Caco-2 (cell line): ENCODE measurements at regions not wholly inside any gene's neighbourhood (a gene's known extent, or its start where the extent isn't known, plus 50 kb on each side); places are given as distances from the start of the nearest gene placed in this dataset.

Source experiments
- BruUV-seq: library from RNA; stranded (reverse); fragments of 400-500 nt; replicated peaks from 2 replicates; lab custom pipeline; 2021; lab: Mats Ljungman, UMichigan
- CTCF ChIA-PET: fragments of 300-600 bp; sonication (Branson Sonifier 250); formaldehyde crosslinking; loops from one replicate; lab custom pipeline; 2022; ENCODE audit warnings: antibody characterized with exemption; lab: Charles Lee
- POLR2A ChIA-PET: fragments of 300-600 bp; sonication (Branson Sonifier 250); formaldehyde crosslinking; loops from one replicate; lab custom pipeline; 2022; ENCODE audit warnings: antibody characterized with exemption; lab: Charles Lee
- DNase-seq, 2 experiments: peaks; one replicate each; pipeline versions ENCODE4 v3.0.0 to v3.0.0-alpha.2; 2020 to 2022
- H3K27me3 ChIP-seq: replicated peaks from 2 replicates; pipeline ENCODE4 v1.6.0; 2011; ENCODE audit warnings: low read length; ENCODE audit not compliant: control insufficient read depth, insufficient read depth
- H3K36me3 ChIP-seq: 2 replicates; pipeline ENCODE4 v1.5.1; 2011; ENCODE audit warnings: low read length; ENCODE audit not compliant: control insufficient read depth, insufficient read depth
- H3K4me1 ChIP-seq: fragments of 250-450 bp; sonication (Bioruptor Pico); 2 replicates; pipeline ENCODE4 v1.5.1; 2020; ENCODE audit warnings: mild to moderate bottlenecking
- H3K4me3 ChIP-seq: 2 replicates; pipeline ENCODE4 v1.5.1; 2011; ENCODE audit warnings: low read depth, mild to moderate bottlenecking, control low read depth, low read length
- H3K9me3 ChIP-seq: fragments of 250-450 bp; sonication (Bioruptor Pico); 2 replicates; pipeline ENCODE4 v1.5.1; 2020; ENCODE audit warnings: mild to moderate bottlenecking, moderate library complexity
- H3K27ac Mint-ChIP-seq: one replicate; pipeline ENCODE4 v1.8.0; 2022; ENCODE audit warnings: mixed read lengths; ENCODE audit not compliant: unreplicated experiment
- H3K27me3 Mint-ChIP-seq: one replicate; pipeline ENCODE4 v1.8.0; 2022; ENCODE audit warnings: mixed read lengths; ENCODE audit not compliant: insufficient read depth, unreplicated experiment
- H3K36me3 Mint-ChIP-seq: one replicate; pipeline ENCODE4 v1.8.0; 2022; ENCODE audit warnings: mild to moderate bottlenecking, mixed read lengths; ENCODE audit not compliant: insufficient read depth, unreplicated experiment
- H3K4me1 Mint-ChIP-seq: one replicate; pipeline ENCODE4 v1.8.0; 2022; ENCODE audit warnings: low read depth, mixed read lengths; ENCODE audit not compliant: unreplicated experiment
- H3K4me3 Mint-ChIP-seq: one replicate; pipeline ENCODE4 v1.8.0; 2022; ENCODE audit warnings: mild to moderate bottlenecking, moderate library complexity, mixed read lengths; ENCODE audit not compliant: unreplicated experiment
- H3K9me3 Mint-ChIP-seq: one replicate; pipeline ENCODE4 v1.8.0; 2022; ENCODE audit warnings: mixed read lengths; ENCODE audit not compliant: unreplicated experiment
- intact Hi-C: fragments of 100-400 bp; cut with micrococcal nuclease; formaldehyde crosslinking; loops from one replicate; pipeline ENCODE4 v1.10.0; 2022; ENCODE audit not compliant: unreplicated experiment
- TF ChIP-seq, protein P1 (sequence below), 2 experiments: fragments of 200-600 bp in 1 of 2; IDR thresholded peaks; 1 replicate in 1 of 2; 2 replicates in 1 of 2; pipeline versions ENCODE4 v1.5.1 to v1.8.0; 2011 to 2022; ENCODE audit warnings: antibody characterized with exemption in 1 of 2, control low read depth in 1 of 2, inconsistent platforms in 1 of 2, low read depth in 1 of 2, low read length in 1 of 2, mild to moderate bottlenecking in 1 of 2, moderate library complexity in 1 of 2; ENCODE audit not compliant: insufficient read depth in 1 of 2, severe bottlenecking in 1 of 2, unreplicated experiment in 1 of 2

DNA sequence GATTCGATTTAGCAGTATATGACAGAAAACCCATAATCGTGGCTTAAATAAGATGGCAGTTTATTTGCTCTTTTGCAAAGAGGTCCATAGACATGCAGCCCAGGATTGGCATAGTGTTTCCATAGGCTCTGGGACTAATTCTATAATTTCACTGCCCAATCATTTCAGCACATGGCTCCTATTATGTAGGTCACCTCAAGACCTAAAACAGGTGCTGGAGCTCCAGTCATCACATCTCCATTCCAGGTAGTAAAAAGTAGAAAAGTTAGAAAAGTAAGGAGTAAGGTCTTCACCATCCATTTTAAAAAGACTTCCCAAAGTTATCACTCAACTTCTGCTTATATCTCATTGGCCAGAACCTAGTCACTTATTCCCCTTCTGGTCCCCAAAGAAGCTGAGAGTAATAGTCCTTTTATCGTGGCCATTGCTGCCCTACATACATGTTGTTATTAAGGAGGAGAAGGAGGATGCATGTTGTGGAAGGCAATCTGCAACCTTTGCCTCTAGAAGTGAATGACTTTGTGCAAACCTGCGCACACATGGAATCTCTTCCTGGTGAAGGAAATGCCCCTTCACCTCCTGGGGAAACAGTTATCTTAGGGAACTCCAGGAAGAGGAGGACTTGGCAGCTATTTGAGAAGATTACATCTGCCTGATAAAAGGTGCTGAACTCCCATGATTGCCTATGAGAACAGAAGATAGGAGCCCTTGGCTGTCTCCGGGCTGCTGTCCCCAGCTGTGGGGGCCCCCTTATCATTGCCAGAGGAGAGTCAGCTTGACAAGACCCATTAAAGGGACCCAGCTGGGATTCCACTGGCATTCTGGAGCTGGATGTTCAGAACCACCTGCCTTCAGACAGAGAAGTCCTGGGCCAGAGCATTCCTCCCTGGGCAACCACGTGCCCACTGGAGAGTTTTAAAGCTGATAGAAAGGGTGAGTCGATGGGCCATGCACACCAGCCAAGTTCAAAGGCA lies 330.6 kb upstream of the ZMIZ1 start:
- no peak overlapping the region for H3K4me3 ChIP-seq
- no peak for DNase-seq
- POLR2A ChIA-PET = no interaction called here

GRCh38 chr10:78738861-78739260 lies 329.9 kb upstream of the ZMIZ1 start:
- Histone ChIP-seq H3K9me3 (no peaks in the 10 kb centered on the region), H3K27me3 (no peaks in the 10 kb centered on the region), H3K4me1 (peaks cover 14% of the 10 kb centered on the region), H3K4me3 (no peak overlapping the region), H3K36me3 (no peaks in the 10 kb centered on the region)
- intact Hi-C loops = no loop called here
- CTCF ChIA-PET = no interaction called here
- Mint-ChIP-seq H3K4me3 (no peak overlapping the region), H3K4me1 (peaks cover 14% of the 10 kb centered on the region), H3K27me3 (no peaks in the 10 kb centered on the region), H3K9me3 (no peaks in the 10 kb centered on the region), H3K36me3 (no peaks in the 10 kb centered on the region), H3K27ac (no peak overlapping the region)
- POLR2A ChIA-PET = no interaction called here
- no peak for DNase-seq
- BruUV-seq = no TSS peak
- TF ChIP-seq, protein P1, sequence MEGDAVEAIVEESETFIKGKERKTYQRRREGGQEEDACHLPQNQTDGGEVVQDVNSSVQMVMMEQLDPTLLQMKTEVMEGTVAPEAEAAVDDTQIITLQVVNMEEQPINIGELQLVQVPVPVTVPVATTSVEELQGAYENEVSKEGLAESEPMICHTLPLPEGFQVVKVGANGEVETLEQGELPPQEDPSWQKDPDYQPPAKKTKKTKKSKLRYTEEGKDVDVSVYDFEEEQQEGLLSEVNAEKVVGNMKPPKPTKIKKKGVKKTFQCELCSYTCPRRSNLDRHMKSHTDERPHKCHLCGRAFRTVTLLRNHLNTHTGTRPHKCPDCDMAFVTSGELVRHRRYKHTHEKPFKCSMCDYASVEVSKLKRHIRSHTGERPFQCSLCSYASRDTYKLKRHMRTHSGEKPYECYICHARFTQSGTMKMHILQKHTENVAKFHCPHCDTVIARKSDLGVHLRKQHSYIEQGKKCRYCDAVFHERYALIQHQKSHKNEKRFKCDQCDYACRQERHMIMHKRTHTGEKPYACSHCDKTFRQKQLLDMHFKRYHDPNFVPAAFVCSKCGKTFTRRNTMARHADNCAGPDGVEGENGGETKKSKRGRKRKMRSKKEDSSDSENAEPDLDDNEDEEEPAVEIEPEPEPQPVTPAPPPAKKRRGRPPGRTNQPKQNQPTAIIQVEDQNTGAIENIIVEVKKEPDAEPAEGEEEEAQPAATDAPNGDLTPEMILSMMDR (IDR thresholded peaks at IDR 0.05; ENCODE audit: insufficient read depth in 1 of 2, low read depth in 1 of 2, low read length in 1 of 2, severe bottlenecking in 1 of 2, unreplicated experiment in 1 of 2) = no peak

More for the DNA sequence above, 330.6 kb upstream of the ZMIZ1 start:
- Mint-ChIP-seq H3K27ac (no peak overlapping the region), H3K4me1 (peaks cover 14% of the 10 kb centered on the region), H3K4me3 (no peak overlapping the region), H3K27me3 (no peaks in the 10 kb centered on the region), H3K9me3 (no peaks in the 10 kb centered on the region), H3K36me3 (no peaks in the 10 kb centered on the region)
- BruUV-seq = no TSS peak
- Histone ChIP-seq H3K36me3 (no peaks in the 10 kb centered on the region), H3K4me1 (peaks cover 16% of the 10 kb centered on the region), H3K27me3 (no peaks in the 10 kb centered on the region), H3K9me3 (no peaks in the 10 kb centered on the region)
- TF ChIP-seq, protein P1 (IDR thresholded peaks at IDR 0.05; ENCODE audit: insufficient read depth in 1 of 2, low read depth in 1 of 2, low read length in 1 of 2, severe bottlenecking in 1 of 2, unreplicated experiment in 1 of 2) = no peak
- CTCF ChIA-PET = no interaction called here
- intact Hi-C loops = no loop called here

- TF ChIP-seq, protein P1 (IDR thresholded peaks at IDR 0.05; ENCODE audit: insufficient read depth in 1 of 2, low read depth in 1 of 2, low read length in 1 of 2, severe bottlenecking in 1 of 2, unreplicated experiment in 1 of 2) = no peak
- H3K36me3 Mint-ChIP-seq = no peaks in the 10 kb centered on the region
- Histone ChIP-seq H3K4me1 (peaks cover 20% of the 10 kb centered on the region), H3K36me3 (no peaks in the 10 kb centered on the region), H3K27me3 (no peaks in the 10 kb centered on the region), H3K9me3 (no peaks in the 10 kb centered on the region), H3K4me3 (no peak overlapping the region)
- CTCF ChIA-PET = no interaction called here
- no peak for DNase-seq
- intact Hi-C loops = no loop called here
- H3K4me3 Mint-ChIP-seq = no peak overlapping the region
- H3K9me3 Mint-ChIP-seq = no peaks in the 10 kb centered on the region
- no peak overlapping the region for H3K27ac Mint-ChIP-seq
- POLR2A ChIA-PET = no interaction called here
- BruUV-seq = no TSS peak
- H3K4me1 Mint-ChIP-seq = peaks cover 19% of the 10 kb centered on the region
- no peaks in the 10 kb centered on the region for H3K27me3 Mint-ChIP-seq
Observed at GRCh38 chr10:78739444-78740053, 329.2 kb upstream of the ZMIZ1 start.
